H1 (cell line): ENCODE measurements at regions not wholly inside any gene's neighbourhood (a gene's known extent, or its start where the extent isn't known, plus 50 kb on each side); places are given as distances from the start of the nearest gene placed in this dataset.

Source experiments
- CTCF ChIA-PET: fragments of 300-600 bp; sonication (Branson Sonifier 250); formaldehyde crosslinking; loops from one replicate; lab custom pipeline; 2021; ENCODE audit not compliant: partially characterized antibody; lab: Charles Lee
- POLR2A ChIA-PET: fragments of 300-600 bp; sonication (Branson Sonifier 250); formaldehyde crosslinking; loops from one replicate; lab custom pipeline; 2021; ENCODE audit warnings: inconsistent platforms; ENCODE audit not compliant: partially characterized antibody; lab: Charles Lee
- DNase-seq, 2 experiments: peaks; one replicate each; pipeline versions ENCODE4 v3.0.0 to v3.0.0-alpha.2; 2010 to 2022; ENCODE audit warnings: low spot score in 2 of 2, low read depth in 1 of 2, mixed read lengths in 1 of 2
- FAIRE-seq: peaks from 2 replicates; lab custom pipeline; 2011; peaks lifted over from hg19 to GRCh38; lab: Jason Lieb, UNC
- H2AFZ ChIP-seq: 2 replicates; pipeline ENCODE4 v1.8.1; 2012; ENCODE audit warnings: low read length, inconsistent platforms
- H2AK5ac ChIP-seq: 2 replicates; pipeline ENCODE4 v1.6.1; 2013; ENCODE audit warnings: low read depth, low read length
- H2BK120ac ChIP-seq: replicated peaks from 2 replicates; pipeline ENCODE3; 2013; ENCODE audit warnings: low read depth, low read length, inconsistent platforms
- H2BK12ac ChIP-seq: 2 replicates; pipeline ENCODE4 v1.6.1; 2013; ENCODE audit warnings: low read depth, low read length
- H2BK15ac ChIP-seq: 2 replicates; pipeline ENCODE4 v1.6.1; 2013; ENCODE audit warnings: low read length
- H2BK20ac ChIP-seq: 2 replicates; pipeline ENCODE4 v1.6.1; 2013; ENCODE audit warnings: low read length
- H2BK5ac ChIP-seq: 2 replicates; pipeline ENCODE4 v1.6.1; 2013; ENCODE audit warnings: low read depth, low read length
- H3K14ac ChIP-seq: 2 replicates; pipeline ENCODE4 v1.6.1; 2013; ENCODE audit warnings: inconsistent platforms; ENCODE audit not compliant: insufficient read length
- H3K18ac ChIP-seq: 2 replicates; pipeline ENCODE4 v1.6.1; 2013; ENCODE audit warnings: low read length; ENCODE audit errors: extremely low read depth
- H3K23ac ChIP-seq: 2 replicates; pipeline ENCODE4 v1.6.1; 2013; ENCODE audit warnings: inconsistent platforms; ENCODE audit not compliant: insufficient read length
- H3K23me2 ChIP-seq: 2 replicates; pipeline ENCODE4 v1.6.1; 2013; ENCODE audit warnings: low read depth, low read length
- H3K27ac ChIP-seq: 2 replicates; pipeline ENCODE4 v1.6.1; 2011; ENCODE audit warnings: low read depth, low read length, inconsistent platforms
- H3K27me3 ChIP-seq, 4 experiments: replicated peaks in 1 of 4; 1 replicate in 1 of 4; 2 replicates in 3 of 4; pipeline versions ENCODE4 v1.6.1 to v1.8.1; 2011 to 2013; ENCODE audit warnings: low read length in 3 of 4, mild to moderate bottlenecking in 3 of 4, inconsistent platforms in 2 of 4, mixed read lengths in 2 of 4, moderate library complexity in 1 of 4; ENCODE audit not compliant: control insufficient read depth in 3 of 4, insufficient read depth in 3 of 4; ENCODE audit errors: extremely low read depth in 1 of 4
- H3K36me3 ChIP-seq, 4 experiments: 2 replicates each; pipeline versions ENCODE4 v1.6.1 to v1.8.1; 2011 to 2013; ENCODE audit warnings: mild to moderate bottlenecking in 4 of 4, low read length in 3 of 4, moderate library complexity in 2 of 4, control low read depth in 1 of 4, inconsistent platforms in 1 of 4; ENCODE audit not compliant: insufficient read depth in 4 of 4, control insufficient read depth in 2 of 4
- H3K4ac ChIP-seq: replicated peaks from 2 replicates; pipeline ENCODE3; 2013; ENCODE audit warnings: low read length, low read depth, mixed read lengths, inconsistent platforms; ENCODE audit not compliant: insufficient read length
- H3K4me1 ChIP-seq, 4 experiments: replicated peaks in 1 of 4; 1 replicate in 1 of 4; 2 replicates in 3 of 4; pipeline versions ENCODE4 v1.6.1 to v1.8.1; 2011 to 2013; ENCODE audit warnings: low read length in 3 of 4, inconsistent platforms in 2 of 4, mixed read lengths in 1 of 4; ENCODE audit not compliant: insufficient read depth in 4 of 4, control insufficient read depth in 3 of 4
- H3K4me2 ChIP-seq, 2 experiments: 2 replicates each; pipeline versions ENCODE4 v1.6.1 to v1.8.1; 2011 to 2013; ENCODE audit warnings: low read depth in 2 of 2, low read length in 2 of 2, control low read depth in 1 of 2, inconsistent platforms in 1 of 2, mild to moderate bottlenecking in 1 of 2; ENCODE audit not compliant: insufficient read depth in 1 of 2
- H3K4me3 ChIP-seq, 4 experiments: fragments of 200-600, 300-600 bp in 1 of 4; sonication (generic), shearing (Covaris generic), sonication (Bioruptor Twin) in 1 of 4; 2 replicates each; pipeline versions ENCODE4 v1.5.1 to v1.8.1; 2011 to 2016; ENCODE audit warnings: low read length in 4 of 4, low read depth in 3 of 4, control low read depth in 2 of 4, inconsistent platforms in 2 of 4, mild to moderate bottlenecking in 2 of 4, mixed read lengths in 1 of 4, moderate library complexity in 1 of 4; ENCODE audit not compliant: insufficient read depth in 2 of 4; ENCODE audit errors: extremely low read depth in 1 of 4
- H3K56ac ChIP-seq: replicated peaks from 2 replicates; pipeline ENCODE3; 2013; ENCODE audit warnings: low read depth, mild to moderate bottlenecking, mixed read lengths, low read length, inconsistent platforms; ENCODE audit not compliant: insufficient read length
- H3K79me1 ChIP-seq: 2 replicates; pipeline ENCODE4 v1.6.1; 2013; ENCODE audit warnings: low read depth, low read length, control low read depth
- H3K79me2 ChIP-seq, 2 experiments: 2 replicates each; pipeline versions ENCODE4 v1.6.1 to v1.8.1; 2012 to 2013; ENCODE audit warnings: low read length in 2 of 2, mild to moderate bottlenecking in 2 of 2, inconsistent platforms in 1 of 2; ENCODE audit not compliant: insufficient read depth in 2 of 2, control insufficient read depth in 1 of 2
- H3K9ac ChIP-seq, 4 experiments: replicated peaks in 1 of 4; 1 replicate in 1 of 4; 2 replicates in 3 of 4; pipeline versions ENCODE4 v1.6.1 to v1.8.1; 2011 to 2013; ENCODE audit warnings: low read depth in 3 of 4, low read length in 3 of 4, control low read depth in 2 of 4, mild to moderate bottlenecking in 2 of 4, moderate library complexity in 2 of 4, inconsistent platforms in 1 of 4; ENCODE audit errors: extremely low read depth in 1 of 4
- H3K9me3 ChIP-seq, 2 experiments: 2 replicates each; pipeline versions ENCODE4 v1.6.1 to v1.8.1; 2012 to 2013; ENCODE audit warnings: mild to moderate bottlenecking in 2 of 2, moderate library complexity in 2 of 2, control low read depth in 1 of 2, inconsistent platforms in 1 of 2, low read depth in 1 of 2, low read length in 1 of 2, mixed read lengths in 1 of 2; ENCODE audit not compliant: insufficient read depth in 2 of 2
- H4K20me1 ChIP-seq, 2 experiments: replicated peaks in 1 of 2; 2 replicates each; pipeline versions ENCODE3 to v1.8.1; 2011 to 2013; ENCODE audit warnings: inconsistent platforms in 2 of 2, low read length in 2 of 2, mild to moderate bottlenecking in 1 of 2; ENCODE audit not compliant: insufficient read depth in 2 of 2, control insufficient read depth in 1 of 2
- H4K5ac ChIP-seq: 2 replicates; pipeline ENCODE4 v1.6.1; 2013; ENCODE audit warnings: low read length, low read depth, mixed read lengths, inconsistent platforms; ENCODE audit not compliant: insufficient read length
- H4K8ac ChIP-seq: 2 replicates; pipeline ENCODE4 v1.8.0; 2013; ENCODE audit warnings: mild to moderate bottlenecking, moderate library complexity, low read length, inconsistent platforms; ENCODE audit not compliant: insufficient read depth; ENCODE audit errors: extremely low read depth
- H4K91ac ChIP-seq: replicated peaks from 2 replicates; pipeline ENCODE3; 2013; ENCODE audit warnings: low read length, mixed read lengths, inconsistent platforms; ENCODE audit not compliant: insufficient read length
- BACH1 ChIP-seq: IDR thresholded peaks from 2 replicates; pipeline ENCODE4 v1.6.1; 2012; ENCODE audit warnings: low read length, improper control_type of control experiment
- EZH2 ChIP-seq: fragments of 200-600 bp; sonication (generic); IDR thresholded peaks from 2 replicates; pipeline ENCODE4 v1.7.1; 2012; ENCODE audit warnings: low read depth, mild to moderate bottlenecking, moderate library complexity, low read length, inconsistent platforms; ENCODE audit not compliant: severe bottlenecking
- GTF2F1 ChIP-seq: IDR thresholded peaks from 2 replicates; pipeline ENCODE4 v1.6.1; 2012; ENCODE audit warnings: low read depth, low read length, improper control_type of control experiment, borderline replicate concordance
- HDAC6 ChIP-seq: IDR thresholded peaks from one replicate; pipeline ENCODE4 v1.7.1; 2012; ENCODE audit warnings: low read depth, mild to moderate bottlenecking, inconsistent platforms, low read length, moderate library complexity
- SIN3A ChIP-seq, 2 experiments: IDR thresholded peaks in 1 of 2; conservative IDR thresholded peaks in 1 of 2; 2 replicates each; pipeline ENCODE4 v1.6.1; 2011 to 2012; ENCODE audit warnings: low read length in 2 of 2, improper control_type of control experiment in 1 of 2, low read depth in 1 of 2, mild to moderate bottlenecking in 1 of 2
- SIX5 ChIP-seq: IDR thresholded peaks from 2 replicates; pipeline ENCODE4 v1.6.1; 2011; ENCODE audit warnings: mild to moderate bottlenecking, low read depth, low read length
- SP4 ChIP-seq: IDR thresholded peaks from 2 replicates; pipeline ENCODE4 v1.6.1; 2012; ENCODE audit warnings: low read length, inconsistent platforms
- TAF1 ChIP-seq: IDR thresholded peaks from 2 replicates; pipeline ENCODE4 v1.6.1; 2011; ENCODE audit warnings: mild to moderate bottlenecking, low read depth, low read length
- TEAD4 ChIP-seq: IDR thresholded peaks from 2 replicates; pipeline ENCODE4 v1.6.1; 2012; ENCODE audit warnings: low read depth, low read length, inconsistent platforms, mixed read lengths
- YY1 ChIP-seq: IDR thresholded peaks from 2 replicates; pipeline ENCODE4 v1.6.1; 2011; ENCODE audit warnings: low read depth, mild to moderate bottlenecking, low read length
- WGBS, 2 experiments: shearing (Covaris generic) in 1 of 2; methylation state at CpG; one replicate each; pipeline versions ENCODE4 v1.1.6 to v1.1.7; 2013 to 2015; ENCODE audit warnings: low lambda C conversion rate in 2 of 2, mixed read lengths in 2 of 2, inconsistent platforms in 1 of 2, low coverage in 1 of 2, missing lambda C conversion rate in 1 of 2; ENCODE audit not compliant: insufficient replicate concordance in 2 of 2, insufficient coverage in 1 of 2, insufficient read length in 1 of 2; ENCODE audit errors: extremely low coverage in 1 of 2, missing lambda C conversion rate in 1 of 2; 5-methylcytosine and 5-hydroxymethylcytosine counted together
- TF ChIP-seq, protein P1 (sequence below): IDR thresholded peaks from 2 replicates; pipeline ENCODE4 v1.6.1; 2012; ENCODE audit warnings: inconsistent platforms

GRCh38 chr5:108467563-108467962 lies 85.7 kb upstream of the FBXL17 start:
- Histone ChIP-seq H3K79me2 (no peaks in the 10 kb centered on the region), H3K27me3 (no peaks in the 10 kb centered on the region), H3K9ac (no peak overlapping the region), H4K8ac (no peak overlapping the region), H4K91ac (no peak overlapping the region), H3K56ac (no peak overlapping the region), H3K4ac (no peak overlapping the region), H3K9me3 (no peaks in the 10 kb centered on the region), H3K18ac (no peak overlapping the region), H3K23ac (no peak overlapping the region)
- 94% methylated on average over 4 of the region's 4 CpGs; no CpG with 5 or more reads in 1 of the 2 experiments for WGBS, 2 experiments
- CTCF ChIA-PET: no interaction called here
- FAIRE-seq: no peak
- TF ChIP-seq HDAC6: no peak
- no peak for TF ChIP-seq BACH1
- no peak for TF ChIP-seq GTF2F1
- TF ChIP-seq YY1: no peak
- TF ChIP-seq EZH2: no peak
- TF ChIP-seq SP4: no peak
- TF ChIP-seq SIX5: no peak
- TF ChIP-seq TAF1: no peak
- TF ChIP-seq, protein P1, sequence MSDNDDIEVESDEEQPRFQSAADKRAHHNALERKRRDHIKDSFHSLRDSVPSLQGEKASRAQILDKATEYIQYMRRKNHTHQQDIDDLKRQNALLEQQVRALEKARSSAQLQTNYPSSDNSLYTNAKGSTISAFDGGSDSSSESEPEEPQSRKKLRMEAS: no peak
- TF ChIP-seq TEAD4: no peak
- no peak for TF ChIP-seq SIN3A (conservative IDR thresholded peaks at IDR 0.05 in 1 of 2, IDR thresholded peaks at IDR 0.05 in 1 of 2; ENCODE audit: low read depth in 1 of 2, low read length in 2 of 2)
- TF ChIP-seq, all 59 proteins: peak for 0
- H2BK15ac ChIP-seq: no peak overlapping the region
- no peak overlapping the region for H3K4me3 ChIP-seq
- H3K27ac ChIP-seq: no peak overlapping the region
- H3K14ac ChIP-seq: no peak overlapping the region
- H3K4me2 ChIP-seq: no peak overlapping the region
- no peak overlapping the region for H4K5ac ChIP-seq
- no peak for DNase-seq
- no peak overlapping the region for H2BK20ac ChIP-seq
- H3K23me2 ChIP-seq: no peaks in the 10 kb centered on the region
- no peak overlapping the region for H2BK5ac ChIP-seq
- H2BK12ac ChIP-seq: no peak overlapping the region
- no peak overlapping the region for H2AFZ ChIP-seq
- H4K20me1 ChIP-seq: no peaks in the 10 kb centered on the region
- no peaks in the 10 kb centered on the region for H3K36me3 ChIP-seq
- no peak overlapping the region for H2AK5ac ChIP-seq
- no peak overlapping the region for H2BK120ac ChIP-seq
- H3K79me1 ChIP-seq: no peaks in the 10 kb centered on the region
- POLR2A ChIA-PET: no interaction called here
- H3K4me1 ChIP-seq: no peaks in the 10 kb centered on the region
